ENCODE measurements at regions not wholly inside any gene's neighbourhood (a gene's known extent, or its start where the extent isn't known, plus 50 kb on each side); places are given as distances from the start of the nearest gene placed in this dataset.

DNA sequence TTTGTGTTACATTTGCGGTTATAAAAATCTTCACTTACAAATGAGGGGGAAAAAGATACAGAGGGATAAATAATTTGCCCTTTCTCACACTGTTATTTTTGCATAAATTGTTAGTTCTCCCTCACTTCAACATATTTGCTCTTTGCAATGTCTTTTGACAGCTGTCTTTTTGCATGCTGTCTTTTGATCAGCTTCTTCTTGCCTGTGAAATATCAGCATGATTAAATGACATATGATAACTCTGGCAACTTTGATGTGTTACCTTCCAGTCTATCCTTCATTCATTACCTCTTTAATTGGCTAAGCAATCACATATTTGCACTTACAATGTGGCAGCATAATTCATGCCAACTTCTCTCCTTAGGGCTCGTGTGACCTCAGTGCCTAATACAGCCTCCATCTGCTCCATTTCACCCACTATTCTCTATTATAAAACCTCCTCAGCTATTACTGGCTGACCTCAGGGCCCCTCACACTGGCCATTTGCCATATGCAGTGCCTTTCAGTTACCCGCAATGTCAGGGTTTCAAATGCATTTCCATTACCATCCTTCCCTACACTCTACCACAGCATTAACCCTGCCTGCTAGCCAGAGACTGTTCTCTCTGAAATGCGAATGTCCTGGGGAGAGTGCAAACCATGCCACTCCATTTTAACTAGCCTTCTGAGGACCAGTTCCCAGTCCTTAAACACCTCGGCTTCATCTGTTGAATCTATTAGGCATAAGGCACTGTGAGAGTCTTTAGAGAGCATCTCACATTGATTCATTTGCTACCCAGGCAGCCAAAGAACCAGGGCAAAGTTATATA lies 1056.6 kb upstream of the CHAC2 start:
- H3K36me3 ChIP-seq (ENCODE audit: control insufficient read depth, insufficient read depth, low read length), result no peaks in the 10 kb centered on the region

GRCh38 chr2:52704251-52704650 lies 1063.4 kb upstream of the CHAC2 start:
- Histone ChIP-seq H3K36me3 (ENCODE audit: control insufficient read depth, insufficient read depth, low read length) (no peaks in the 10 kb centered on the region), H3K4me3 (ENCODE audit: low read depth, low read length) (no peak overlapping the region), H3K27me3 (ENCODE audit: control insufficient read depth, insufficient read depth, low read length) (no peaks in the 10 kb centered on the region)
- DNase-seq (ENCODE audit: low read depth), result no peak
- no peak for TF ChIP-seq CTCF (IDR thresholded peaks at IDR 0.05; ENCODE audit: insufficient read depth, low read length, poor library complexity, severe bottlenecking)

More for the DNA sequence above, 1056.6 kb upstream of the CHAC2 start:
- DNase-seq (ENCODE audit: low read depth), result no peak
- no peak for TF ChIP-seq CTCF (IDR thresholded peaks at IDR 0.05; ENCODE audit: insufficient read depth, low read length, poor library complexity, severe bottlenecking)
- Histone ChIP-seq H3K27me3 (ENCODE audit: control insufficient read depth, insufficient read depth, low read length) (no peaks in the 10 kb centered on the region), H3K4me3 (ENCODE audit: low read depth, low read length) (no peak overlapping the region)

GRCh38 chr2:52703004-52703403 lies 1064.6 kb upstream of the CHAC2 start:
- Histone ChIP-seq H3K27me3 (ENCODE audit: control insufficient read depth, insufficient read depth, low read length) (no peaks in the 10 kb centered on the region), H3K36me3 (ENCODE audit: control insufficient read depth, insufficient read depth, low read length) (no peaks in the 10 kb centered on the region), H3K4me3 (ENCODE audit: low read depth, low read length) (no peak overlapping the region)
- TF ChIP-seq CTCF (IDR thresholded peaks at IDR 0.05; ENCODE audit: insufficient read depth, low read length, poor library complexity, severe bottlenecking), result no peak
- no peak for DNase-seq (ENCODE audit: low read depth)

DNA sequence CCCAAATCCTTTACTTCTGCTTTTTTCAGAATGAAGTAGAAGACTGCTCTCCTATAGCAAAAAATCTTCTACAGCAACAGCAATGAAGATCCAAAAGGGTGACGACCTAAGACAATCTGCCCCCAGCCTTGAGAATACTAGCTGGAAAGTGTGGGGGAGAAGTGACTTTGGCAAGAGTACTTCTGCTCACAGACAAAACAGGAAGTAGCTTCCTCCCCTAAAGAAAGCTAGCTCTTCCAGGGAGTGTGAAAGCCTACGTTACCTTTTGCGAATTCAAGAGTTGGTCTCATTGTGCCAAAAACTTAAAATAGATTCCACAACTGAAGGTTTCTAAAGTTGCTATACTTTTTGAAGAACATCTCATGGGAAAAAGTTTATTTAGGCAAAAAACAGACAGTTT lies 1069.2 kb upstream of the CHAC2 start:
- TF ChIP-seq CTCF (IDR thresholded peaks at IDR 0.05; ENCODE audit: insufficient read depth, low read length, poor library complexity, severe bottlenecking), result no peak
- no peak overlapping the region for H3K4me3 ChIP-seq (ENCODE audit: low read depth, low read length)
- H3K36me3 ChIP-seq (ENCODE audit: control insufficient read depth, insufficient read depth, low read length), result no peaks in the 10 kb centered on the region
- no peak for DNase-seq (ENCODE audit: low read depth)
- H3K27me3 ChIP-seq (ENCODE audit: control insufficient read depth, insufficient read depth, low read length), result no peaks in the 10 kb centered on the region

- Histone ChIP-seq H3K4me3 (ENCODE audit: low read depth, low read length) (no peak overlapping the region), H3K36me3 (ENCODE audit: control insufficient read depth, insufficient read depth, low read length) (no peaks in the 10 kb centered on the region), H3K27me3 (ENCODE audit: control insufficient read depth, insufficient read depth, low read length) (no peaks in the 10 kb centered on the region)
- DNase-seq (ENCODE audit: low read depth), result no peak
- no peak for TF ChIP-seq CTCF (IDR thresholded peaks at IDR 0.05; ENCODE audit: insufficient read depth, low read length, poor library complexity, severe bottlenecking)
Measured at GRCh38 chr2:52697690-52698089, 1069.9 kb upstream of the CHAC2 start.

DNA sequence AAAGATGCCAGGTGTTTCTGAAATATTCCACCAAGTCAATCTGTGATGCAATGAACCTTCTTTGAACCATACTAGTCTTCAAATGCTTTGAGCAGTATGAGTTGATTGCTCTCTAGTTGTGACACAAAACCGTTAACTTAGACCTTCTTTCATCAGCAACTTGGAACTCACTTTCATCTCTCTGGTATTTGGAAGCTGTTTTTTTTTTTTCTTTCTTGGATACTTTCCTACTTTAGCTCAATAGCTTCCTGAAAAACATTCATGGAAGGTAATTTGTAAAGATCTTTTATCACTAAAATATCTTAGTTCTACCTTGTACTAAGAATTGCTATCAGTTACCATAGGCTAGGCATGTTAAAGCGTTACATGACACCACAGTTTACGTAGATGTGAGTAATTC lies 1071.9 kb upstream of the CHAC2 start:
- no peak for DNase-seq (ENCODE audit: low read depth)
- Histone ChIP-seq H3K27me3 (ENCODE audit: control insufficient read depth, insufficient read depth, low read length) (no peaks in the 10 kb centered on the region), H3K4me3 (ENCODE audit: low read depth, low read length) (no peak overlapping the region), H3K36me3 (ENCODE audit: control insufficient read depth, insufficient read depth, low read length) (no peaks in the 10 kb centered on the region)
- no peak for TF ChIP-seq CTCF (IDR thresholded peaks at IDR 0.05; ENCODE audit: insufficient read depth, low read length, poor library complexity, severe bottlenecking)
